Right lobe of liver (tissue), 4 donors: ENCODE measurements at regions not wholly inside any gene's neighbourhood (a gene's known extent, or its start where the extent isn't known, plus 50 kb on each side); places are given as distances from the start of the nearest gene placed in this dataset.

Experiments used
- CTCF ChIP-seq, 4 donors: fragments of 200-600 bp in 3 of 4; fragments of 450-650 bp in 1 of 4; IDR thresholded peaks; one replicate each; pipeline versions ENCODE4 v1.5.1 to v1.8.0; 2016 to 2022; ENCODE audit warnings: antibody characterized with exemption in 4 of 4, mild to moderate bottlenecking in 2 of 4
- POLR2A ChIP-seq: fragments of 450-650 bp; IDR thresholded peaks from one replicate; pipeline ENCODE4 v1.6.1; 2017; ENCODE audit warnings: antibody characterized with exemption, mild to moderate bottlenecking
- donor health status: DM: no; HTN: no; CAD: no.
- donor health status: DM: no; HTN: no; CAD: no.
- donor health status: DM: no; HTN: yes; CAD: no.

- TF ChIP-seq CTCF (IDR thresholded peaks at IDR 0.05): no peak
- no peak for TF ChIP-seq POLR2A
These were observed 359.1 kb upstream of the ADAMTSL1 start for GRCh38 chr9:18114559-18115475.
